Activated T-helper 17 cell treated with anti-CD3 and anti-CD28 coated beads, Interleukin-2, amount 50 U/mL, for 72 hours (primary cell): ENCODE measurements at regions not wholly inside any gene's neighbourhood (a gene's known extent, or its start where the extent isn't known, plus 50 kb on each side); places are given as distances from the start of the nearest gene placed in this dataset.

Source experiments
- ATAC-seq: fragments of 150-1000 bp; cut with Tn5 transposase; replicated peaks from 2 replicates; pipeline ENCODE4 v1.10.0; 2021; ENCODE audit warnings: mild to moderate bottlenecking, moderate library complexity
- H3K27ac Mint-ChIP-seq: one replicate; pipeline ENCODE4 v1.8.0; 2022; ENCODE audit warnings: mixed read lengths
- H3K27me3 Mint-ChIP-seq: one replicate; pipeline ENCODE4 v1.8.0; 2022; ENCODE audit warnings: mixed read lengths
- H3K36me3 Mint-ChIP-seq: one replicate; pipeline ENCODE4 v1.8.0; 2022; ENCODE audit warnings: low read depth, mild to moderate bottlenecking, mixed read lengths
- H3K4me1 Mint-ChIP-seq: one replicate; pipeline ENCODE4 v1.8.0; 2022; ENCODE audit warnings: mixed read lengths
- H3K4me3 Mint-ChIP-seq: one replicate; pipeline ENCODE4 v1.8.0; 2022; ENCODE audit warnings: mild to moderate bottlenecking, mixed read lengths
- H3K9me3 Mint-ChIP-seq: one replicate; pipeline ENCODE4 v1.8.0; 2022; ENCODE audit warnings: mixed read lengths

DNA sequence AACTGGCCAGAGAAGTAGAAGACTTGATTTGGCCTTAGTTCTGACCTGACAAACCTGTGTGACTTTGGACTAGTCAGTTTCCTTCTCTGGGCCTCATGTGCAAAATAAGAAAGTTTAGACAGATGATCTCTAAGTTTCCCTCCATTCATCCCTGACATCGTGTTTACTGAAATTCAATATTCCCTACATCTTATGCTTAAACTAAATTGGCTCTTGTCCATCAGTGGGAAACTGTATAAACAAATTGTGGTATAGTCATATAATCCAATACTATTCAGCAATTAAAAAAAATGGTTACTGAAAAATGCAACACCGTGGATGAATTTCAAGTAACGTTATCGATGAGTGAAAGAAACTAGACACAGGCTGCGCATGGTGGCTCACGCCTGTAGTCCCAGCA, 64.4 kb upstream of the HRH1 start:
- H3K36me3 Mint-ChIP-seq: no peaks in the 10 kb centered on the region
- no peaks in the 10 kb centered on the region for H3K4me1 Mint-ChIP-seq
- ATAC-seq: no peak
- no peaks in the 10 kb centered on the region for H3K9me3 Mint-ChIP-seq
- H3K27ac Mint-ChIP-seq: no peak overlapping the region
- no peak overlapping the region for H3K4me3 Mint-ChIP-seq
- H3K27me3 Mint-ChIP-seq: no peaks in the 10 kb centered on the region

DNA sequence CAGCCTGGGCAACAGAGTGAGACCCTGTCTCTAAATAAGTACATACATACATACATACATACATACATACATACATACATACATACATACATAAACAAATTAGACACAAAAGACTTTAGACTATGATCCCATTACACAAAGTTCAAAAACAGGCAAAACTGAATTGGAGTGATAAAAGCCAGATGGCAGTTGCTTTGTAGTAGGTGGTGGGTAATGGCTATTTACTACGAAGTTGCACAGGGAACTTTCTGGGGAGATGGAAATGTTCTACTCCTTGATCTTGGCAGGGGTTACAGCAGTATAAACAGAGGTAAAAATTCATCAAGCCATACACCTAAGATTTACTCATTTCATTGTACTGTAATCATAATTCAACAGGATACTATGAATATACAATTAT, 63.7 kb upstream of the HRH1 start:
- H3K27me3 Mint-ChIP-seq: no peaks in the 10 kb centered on the region
- H3K9me3 Mint-ChIP-seq: no peaks in the 10 kb centered on the region
- no peaks in the 10 kb centered on the region for H3K36me3 Mint-ChIP-seq
- no peak overlapping the region for H3K4me3 Mint-ChIP-seq
- ATAC-seq: no peak
- H3K27ac Mint-ChIP-seq: no peak overlapping the region
- H3K4me1 Mint-ChIP-seq: no peaks in the 10 kb centered on the region

DNA sequence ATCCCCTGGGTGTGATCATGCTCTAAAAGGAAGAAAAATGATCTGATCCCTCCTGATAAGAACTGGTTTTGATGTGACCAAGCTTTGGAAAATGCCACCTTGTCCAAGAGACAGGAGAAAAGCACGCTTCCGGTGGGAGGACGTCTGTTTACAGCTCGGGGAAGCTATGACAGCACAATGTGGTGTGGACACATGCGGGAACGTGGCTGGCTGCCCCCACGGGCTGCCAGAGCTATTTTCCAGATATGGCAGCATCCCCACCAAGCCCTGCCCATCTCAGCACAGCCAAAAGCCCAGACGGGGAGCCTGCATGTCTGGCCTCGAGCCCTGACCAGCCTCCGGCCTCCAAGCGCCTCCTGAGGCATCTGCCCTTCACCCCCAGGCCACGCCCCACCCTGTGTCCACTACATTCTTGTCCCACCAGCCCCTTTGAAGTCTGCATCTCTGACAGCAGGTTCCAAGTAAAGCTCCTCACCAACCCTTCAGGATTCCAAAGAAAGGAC, 63.2 kb upstream of the HRH1 start:
- no peaks in the 10 kb centered on the region for H3K9me3 Mint-ChIP-seq
- H3K27me3 Mint-ChIP-seq: no peaks in the 10 kb centered on the region
- H3K4me1 Mint-ChIP-seq: no peaks in the 10 kb centered on the region
- H3K4me3 Mint-ChIP-seq: no peak overlapping the region
- no peak for ATAC-seq
- no peaks in the 10 kb centered on the region for H3K36me3 Mint-ChIP-seq
- no peak overlapping the region for H3K27ac Mint-ChIP-seq

DNA sequence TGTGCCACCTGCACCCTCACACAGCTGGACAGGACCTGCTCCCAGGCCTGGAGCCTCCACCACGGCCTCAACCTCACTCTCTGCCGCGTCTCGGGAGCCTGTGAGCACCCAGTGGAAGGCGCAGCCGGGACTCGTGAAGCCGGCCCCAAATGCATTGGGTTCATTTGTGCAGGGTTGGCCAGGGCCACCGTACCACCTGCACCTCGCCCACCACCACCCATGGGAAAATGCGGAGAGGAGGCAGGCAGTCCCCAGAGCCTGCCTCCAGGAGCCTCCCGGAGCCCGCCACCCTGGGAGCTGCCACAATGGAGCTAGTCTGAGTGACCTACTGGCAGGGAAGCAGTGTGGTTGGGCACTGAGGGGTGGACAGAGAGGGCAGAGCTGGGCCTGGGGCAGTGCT, 62.5 kb upstream of the HRH1 start:
- Mint-ChIP-seq H3K27ac (no peak overlapping the region), H3K36me3 (no peaks in the 10 kb centered on the region), H3K27me3 (no peaks in the 10 kb centered on the region), H3K9me3 (no peaks in the 10 kb centered on the region), H3K4me1 (peaks cover 6% of the 10 kb centered on the region), H3K4me3 (no peak overlapping the region)
- no peak for ATAC-seq

DNA sequence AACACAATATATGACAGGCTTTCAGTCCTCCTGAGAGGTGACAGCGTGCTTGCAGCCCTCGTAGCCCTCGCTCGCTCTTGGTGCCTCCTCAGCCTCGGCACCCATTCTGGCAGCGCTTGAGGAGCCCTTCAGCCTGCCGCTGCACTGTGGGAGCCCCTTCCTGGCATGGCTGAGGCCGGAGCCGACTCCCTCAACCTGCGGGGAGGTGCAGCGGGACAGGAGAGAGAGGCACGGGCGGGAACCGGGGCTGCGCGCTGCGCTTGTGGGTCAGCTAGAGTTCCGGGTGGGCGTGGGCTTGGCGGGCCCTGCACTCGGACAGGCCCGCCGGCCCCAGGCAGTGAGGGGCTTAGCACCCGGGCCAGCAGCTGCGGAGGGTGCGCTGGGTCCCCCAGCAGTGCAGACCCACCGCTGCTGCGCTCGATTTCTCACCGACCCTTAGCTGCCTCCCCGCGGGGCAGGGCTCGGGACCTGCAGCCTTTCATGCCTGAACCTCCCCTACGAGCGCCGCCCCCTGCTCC, 60.4 kb upstream of the HRH1 start:
- no peak overlapping the region for H3K4me3 Mint-ChIP-seq
- no peaks in the 10 kb centered on the region for H3K9me3 Mint-ChIP-seq
- H3K4me1 Mint-ChIP-seq: peaks cover 10% of the 10 kb centered on the region
- peaks cover 5% of the 10 kb centered on the region for H3K27me3 Mint-ChIP-seq
- no peaks in the 10 kb centered on the region for H3K36me3 Mint-ChIP-seq
- H3K27ac Mint-ChIP-seq: no peak overlapping the region
- ATAC-seq: no peak

DNA sequence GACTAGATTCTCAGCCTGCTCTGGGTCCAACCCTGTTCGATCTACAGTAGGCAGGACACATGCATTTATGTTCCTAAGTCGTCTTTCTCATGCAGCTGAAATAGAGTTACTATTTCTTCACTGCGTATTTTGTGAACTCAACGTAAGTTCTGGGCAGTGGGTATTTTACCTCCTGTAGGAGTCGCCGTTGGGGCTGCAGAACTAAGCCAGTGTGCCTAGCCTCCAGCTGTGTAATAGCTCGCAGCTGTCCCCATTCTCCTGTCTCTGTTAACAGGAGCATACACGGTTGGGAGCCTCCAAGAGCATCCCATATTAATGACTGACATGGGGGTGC, 58.4 kb upstream of the HRH1 start:
- no peak for ATAC-seq
- Mint-ChIP-seq H3K4me1 (peaks cover 10% of the 10 kb centered on the region), H3K36me3 (no peaks in the 10 kb centered on the region), H3K27me3 (peaks cover 5% of the 10 kb centered on the region), H3K4me3 (peak overlapping the region; percentile 64), H3K27ac (no peak overlapping the region), H3K9me3 (no peaks in the 10 kb centered on the region)

DNA sequence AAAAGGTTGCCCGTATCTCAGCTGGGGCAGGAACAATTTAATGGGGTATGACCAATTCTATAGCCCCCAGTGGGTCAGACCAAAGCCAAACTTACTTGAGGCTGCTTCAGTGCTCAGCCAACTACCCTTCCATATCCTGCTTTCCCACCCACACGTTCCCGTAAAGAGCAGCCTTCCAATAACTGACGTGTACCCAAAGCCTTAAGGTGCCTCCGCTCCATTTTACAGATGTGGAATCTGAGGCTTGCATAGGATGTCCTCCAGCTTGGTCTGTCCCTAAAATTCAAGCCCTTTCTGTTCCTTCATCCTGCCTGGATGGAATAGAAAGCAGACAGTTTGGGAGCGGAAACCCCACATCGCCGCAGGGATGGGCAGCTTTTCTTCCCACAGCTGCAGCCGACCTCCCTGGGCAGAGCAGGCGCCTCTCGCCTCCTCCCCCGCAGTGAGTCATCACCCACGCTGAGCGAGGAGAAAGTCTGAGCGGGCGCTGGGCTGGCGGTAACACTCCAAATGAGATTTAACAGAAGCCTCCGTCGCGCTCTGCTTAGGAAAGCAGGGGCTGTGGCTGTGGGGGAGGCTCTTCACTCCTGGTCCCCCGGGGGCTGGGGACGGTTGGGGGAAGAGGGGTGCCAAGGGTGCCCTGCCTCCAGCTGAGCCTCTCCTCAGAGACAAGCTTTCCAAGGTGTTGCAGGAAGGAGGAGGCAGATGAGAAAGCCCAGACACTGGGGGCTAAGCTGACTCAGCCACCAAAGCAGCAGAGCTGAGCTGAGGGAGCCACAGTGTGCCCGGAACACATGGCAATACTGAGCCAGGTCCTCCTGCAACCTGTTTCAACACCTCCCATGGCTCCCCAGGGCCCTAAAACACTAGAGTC, 57.8 kb upstream of the HRH1 start:
- no peak overlapping the region for H3K27ac Mint-ChIP-seq
- no peaks in the 10 kb centered on the region for H3K36me3 Mint-ChIP-seq
- ATAC-seq: peak; percentile 89
- H3K4me3 Mint-ChIP-seq: peak overlapping the region; percentile 64
- H3K27me3 Mint-ChIP-seq: peaks cover 5% of the 10 kb centered on the region
- H3K4me1 Mint-ChIP-seq: peaks cover 10% of the 10 kb centered on the region
- no peaks in the 10 kb centered on the region for H3K9me3 Mint-ChIP-seq

DNA sequence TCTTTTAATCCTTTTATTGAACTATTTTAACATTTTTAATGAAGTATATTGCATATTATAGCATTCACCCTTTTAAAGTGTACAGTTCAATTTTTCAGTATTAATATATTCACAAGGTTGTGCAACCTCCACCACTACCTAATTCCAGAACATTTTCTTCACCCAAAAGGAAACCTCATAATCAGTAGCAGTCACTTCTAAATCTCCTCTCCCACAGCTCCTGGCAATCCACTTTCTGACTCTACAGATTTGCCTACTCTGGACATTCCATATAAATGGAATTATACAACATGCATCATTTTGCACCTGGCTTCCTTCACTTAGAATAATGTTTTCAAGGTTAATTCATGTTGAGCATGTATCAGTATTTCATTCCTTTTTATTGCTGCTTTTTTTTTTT, 55.0 kb upstream of the HRH1 start:
- Mint-ChIP-seq H3K9me3 (peaks cover 9% of the 10 kb centered on the region), H3K36me3 (no peaks in the 10 kb centered on the region), H3K4me1 (peaks cover 10% of the 10 kb centered on the region), H3K27me3 (peaks cover 14% of the 10 kb centered on the region), H3K4me3 (no peak overlapping the region), H3K27ac (no peak overlapping the region)
- ATAC-seq: no peak
